Endothelial cell of umbilical vein (primary cell): ENCODE measurements at regions not wholly inside any gene's neighbourhood (a gene's known extent, or its start where the extent isn't known, plus 50 kb on each side); places are given as distances from the start of the nearest gene placed in this dataset.

ENCODE experiments used
- CTCF ChIP-seq, 2 donors: IDR thresholded peaks; 1 replicate in 1 of 2; 2 replicates in 1 of 2; pipeline ENCODE4 v1.5.1; 2011; ENCODE audit warnings: low read length in 2 of 2, mild to moderate bottlenecking in 2 of 2, moderate library complexity in 2 of 2, control low read depth in 1 of 2, inconsistent platforms in 1 of 2, low read depth in 1 of 2; ENCODE audit not compliant: insufficient read depth in 1 of 2; ENCODE audit errors: extremely low read depth in 1 of 2
- EZH2 ChIP-seq: IDR thresholded peaks from 2 replicates; pipeline ENCODE4 v1.6.1; 2012; ENCODE audit warnings: borderline replicate concordance, low read depth, mild to moderate bottlenecking, moderate library complexity, low read length, inconsistent platforms; ENCODE audit not compliant: severe bottlenecking
- FOS ChIP-seq: IDR thresholded peaks from 2 replicates; pipeline ENCODE4 v1.6.1; 2011; ENCODE audit warnings: mild to moderate bottlenecking, low read length, moderate library complexity, borderline replicate concordance; ENCODE audit not compliant: insufficient read depth
- GATA2 ChIP-seq: IDR thresholded peaks from 2 replicates; pipeline ENCODE4 v1.7.0; 2011; ENCODE audit warnings: low read depth, mild to moderate bottlenecking, moderate library complexity, mixed read lengths, low read length; ENCODE audit not compliant: insufficient read length, insufficient read depth
- MYC ChIP-seq: IDR thresholded peaks from one replicate; pipeline ENCODE4 v1.6.1; 2011; ENCODE audit warnings: mild to moderate bottlenecking, low read depth, low read length
- POLR2A ChIP-seq: IDR thresholded peaks from 2 replicates; pipeline ENCODE4 v1.6.1; 2012; ENCODE audit warnings: low read depth, mild to moderate bottlenecking, control low read depth, low read length
- POLR2AphosphoS5 ChIP-seq: IDR thresholded peaks from 2 replicates; pipeline ENCODE4 v1.6.1; 2012; ENCODE audit warnings: low read depth, mild to moderate bottlenecking, control low read depth, low read length, moderate library complexity; ENCODE audit not compliant: insufficient read depth

- no peak for TF ChIP-seq CTCF (IDR thresholded peaks at IDR 0.05; ENCODE audit: extremely low read depth in 1 of 2, insufficient read depth in 1 of 2, low read depth in 1 of 2, low read length in 2 of 2)
- TF ChIP-seq MYC: no peak
- no peak for TF ChIP-seq POLR2AphosphoS5
- TF ChIP-seq EZH2: no peak
- TF ChIP-seq POLR2A: no peak
- no peak for TF ChIP-seq GATA2
- no peak for TF ChIP-seq FOS
Observed at GRCh38 chr6:149249370-149250357, 67.8 kb upstream of the TAB2 start.
